ENCODE measurements at regions not wholly inside any gene's neighbourhood (a gene's known extent, or its start where the extent isn't known, plus 50 kb on each side); places are given as distances from the start of the nearest gene placed in this dataset.

DNA sequence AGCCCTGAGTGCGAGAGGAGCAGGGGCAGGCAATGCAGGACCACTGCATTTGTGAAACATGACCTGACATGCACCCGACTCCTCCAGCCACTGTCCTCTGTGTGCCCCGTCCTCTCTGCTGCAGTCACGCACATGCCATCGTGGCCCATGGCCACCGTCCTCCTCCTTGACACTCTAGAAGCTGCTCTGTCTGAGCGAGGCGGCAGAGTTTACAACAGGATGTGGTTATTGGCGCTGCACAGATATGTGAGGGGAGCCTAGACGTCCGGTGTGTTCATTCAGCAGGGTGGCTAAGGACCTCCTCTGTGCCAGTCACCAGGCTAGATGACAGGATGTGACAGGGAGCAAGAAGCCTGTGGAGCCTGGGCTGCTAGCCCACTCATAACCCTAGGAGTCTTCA lies 277.8 kb downstream of the FOXO1 start:
- peak; percentile 70 for DNase-seq (ENCODE audit: low read depth)

DNA sequence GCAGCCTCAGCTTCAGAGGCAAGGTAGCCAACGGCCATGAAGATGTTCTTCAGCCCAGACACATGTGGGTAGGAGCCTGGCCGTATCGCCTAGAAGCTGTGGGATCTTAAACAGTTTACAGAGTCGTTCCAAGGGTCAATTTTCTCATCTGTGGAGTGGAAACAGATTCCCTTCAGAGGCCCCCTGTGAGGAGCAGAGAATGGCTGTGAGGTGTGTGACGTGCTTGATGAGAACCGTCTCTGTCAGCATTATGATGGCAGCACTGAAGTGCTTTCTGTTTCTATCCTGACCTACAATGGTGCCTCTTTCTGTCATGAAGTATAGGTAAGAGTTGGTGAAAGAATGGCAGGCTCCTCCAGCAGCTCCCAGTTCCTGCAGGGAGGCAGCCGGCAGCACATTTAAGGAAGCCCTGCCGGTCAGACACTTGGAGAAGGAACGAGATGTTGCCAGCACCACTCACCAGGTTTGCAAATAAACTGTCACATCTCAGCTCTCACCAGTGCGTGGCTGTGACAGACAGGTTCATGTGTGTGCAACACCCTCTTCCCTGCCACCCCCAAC lies 277.3 kb downstream of the FOXO1 start:
- DNase-seq (ENCODE audit: low read depth), result peak; percentile 38

DNA sequence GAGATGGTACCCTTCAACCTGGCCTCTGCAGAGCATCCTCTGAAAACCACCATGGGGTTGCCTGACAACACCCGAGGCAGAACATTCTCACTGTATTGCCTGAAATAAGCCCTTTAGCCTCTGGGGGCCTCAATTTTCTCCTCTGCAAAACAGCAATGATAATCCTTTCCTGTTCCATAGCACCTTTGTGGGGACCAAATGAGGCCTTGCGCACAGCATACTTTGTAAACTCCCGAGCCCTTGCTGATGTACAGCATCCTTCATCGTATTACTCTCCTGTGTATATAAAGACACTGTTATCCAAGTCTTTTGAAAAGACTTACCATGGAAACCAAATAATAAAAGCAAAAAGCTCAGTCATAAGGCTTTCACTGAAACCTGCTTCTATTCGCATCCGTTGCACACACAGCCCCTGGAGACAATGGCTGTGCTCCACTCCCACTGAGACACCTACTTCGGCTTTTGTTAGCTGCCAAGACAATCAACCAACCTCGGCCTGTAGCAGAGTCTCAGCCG lies 276.0 kb downstream of the FOXO1 start:
- DNase-seq (ENCODE audit: low read depth), result no peak

DNA sequence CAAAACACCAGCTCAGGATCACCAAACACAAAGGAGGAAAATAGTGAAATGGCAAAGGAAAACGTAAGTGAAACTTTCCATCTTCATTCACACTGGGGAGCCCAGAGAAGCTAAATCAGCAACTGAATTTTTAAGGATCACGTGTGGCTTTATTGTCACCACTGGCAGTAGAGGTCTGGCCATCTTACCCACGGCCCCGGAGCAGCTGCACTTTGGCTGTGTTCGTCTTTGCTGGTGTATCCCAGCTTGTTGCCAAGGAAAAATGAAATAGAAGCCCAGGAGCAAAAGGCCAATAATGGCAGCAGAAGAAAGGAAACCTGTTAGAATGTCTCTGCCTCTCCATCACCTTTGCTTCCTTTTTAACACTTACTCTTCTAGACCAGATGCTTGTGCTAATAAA lies 274.7 kb downstream of the FOXO1 start:
- DNase-seq (ENCODE audit: low read depth), result no peak

DNA sequence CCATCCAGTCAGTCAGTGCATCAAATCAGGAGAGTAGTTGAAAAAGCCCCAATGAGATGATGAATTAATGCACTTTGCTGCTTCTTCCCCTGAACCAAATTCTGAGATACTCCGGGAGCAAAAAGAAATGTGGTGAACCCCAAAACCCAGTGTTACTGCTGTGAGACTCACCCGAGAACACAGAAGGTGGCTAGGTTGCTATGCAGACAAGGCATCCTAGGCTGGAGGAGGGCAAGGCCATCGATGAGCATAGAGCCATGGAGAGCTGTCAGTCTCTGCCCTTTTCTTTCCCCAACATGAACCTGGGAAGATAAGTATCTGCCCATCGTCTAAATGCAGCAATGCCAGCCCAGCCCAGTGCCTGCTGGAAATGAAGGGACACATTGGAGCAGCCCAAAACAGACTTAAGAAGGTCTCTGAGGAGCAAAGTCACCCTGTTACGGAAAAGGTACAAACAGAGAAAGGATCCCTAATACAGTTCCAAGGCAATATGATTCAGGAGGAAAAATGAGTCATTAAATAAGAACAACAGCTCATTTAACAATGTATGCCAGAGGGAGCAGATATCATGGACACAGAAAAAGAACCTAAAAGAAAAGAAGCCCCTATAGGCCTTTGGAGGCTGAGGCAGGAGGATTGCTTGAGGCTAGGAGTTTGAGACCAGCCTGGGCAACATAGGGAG lies 272.0 kb downstream of the FOXO1 start:
- no peak for DNase-seq (ENCODE audit: low read depth)

DNA sequence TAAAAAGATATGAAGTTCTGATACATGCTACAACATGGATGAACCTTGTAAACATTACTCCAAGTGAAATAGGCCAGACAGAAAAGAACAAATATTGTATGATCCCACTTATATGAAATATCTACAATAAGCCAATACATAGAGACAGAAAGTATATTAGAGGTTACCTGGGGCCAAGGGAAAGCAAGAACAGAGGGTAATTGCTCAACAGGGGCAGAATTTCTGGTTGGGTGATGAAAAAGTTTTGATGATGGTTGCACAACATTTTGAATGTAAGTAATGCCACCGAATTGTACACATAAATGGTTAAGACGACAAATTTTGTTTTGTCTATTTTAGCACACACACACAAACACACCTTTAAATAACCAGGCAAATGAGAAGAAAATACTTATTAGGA lies 268.4 kb downstream of the FOXO1 start:
- no peak for DNase-seq (ENCODE audit: low read depth)

DNA sequence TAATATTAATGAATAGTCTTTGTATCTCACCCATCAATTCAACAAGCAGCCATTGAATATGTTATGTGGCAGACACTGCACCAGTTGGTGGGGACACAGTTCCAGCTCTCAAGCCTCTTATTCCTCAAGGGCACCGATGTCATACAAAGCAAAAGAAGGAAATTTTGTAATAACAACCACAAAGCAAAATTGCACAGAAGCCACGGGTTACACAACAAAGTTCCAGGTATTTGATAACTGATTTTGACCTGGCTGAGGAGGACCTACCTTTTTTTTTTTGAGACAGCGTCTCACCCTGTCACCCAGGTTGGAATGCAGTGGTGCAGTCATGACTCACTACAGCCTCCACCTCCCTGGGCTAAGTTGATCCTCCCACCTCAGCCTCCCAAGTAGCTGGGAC lies 266.7 kb downstream of the FOXO1 start:
- DNase-seq (ENCODE audit: low read depth), result no peak

DNA sequence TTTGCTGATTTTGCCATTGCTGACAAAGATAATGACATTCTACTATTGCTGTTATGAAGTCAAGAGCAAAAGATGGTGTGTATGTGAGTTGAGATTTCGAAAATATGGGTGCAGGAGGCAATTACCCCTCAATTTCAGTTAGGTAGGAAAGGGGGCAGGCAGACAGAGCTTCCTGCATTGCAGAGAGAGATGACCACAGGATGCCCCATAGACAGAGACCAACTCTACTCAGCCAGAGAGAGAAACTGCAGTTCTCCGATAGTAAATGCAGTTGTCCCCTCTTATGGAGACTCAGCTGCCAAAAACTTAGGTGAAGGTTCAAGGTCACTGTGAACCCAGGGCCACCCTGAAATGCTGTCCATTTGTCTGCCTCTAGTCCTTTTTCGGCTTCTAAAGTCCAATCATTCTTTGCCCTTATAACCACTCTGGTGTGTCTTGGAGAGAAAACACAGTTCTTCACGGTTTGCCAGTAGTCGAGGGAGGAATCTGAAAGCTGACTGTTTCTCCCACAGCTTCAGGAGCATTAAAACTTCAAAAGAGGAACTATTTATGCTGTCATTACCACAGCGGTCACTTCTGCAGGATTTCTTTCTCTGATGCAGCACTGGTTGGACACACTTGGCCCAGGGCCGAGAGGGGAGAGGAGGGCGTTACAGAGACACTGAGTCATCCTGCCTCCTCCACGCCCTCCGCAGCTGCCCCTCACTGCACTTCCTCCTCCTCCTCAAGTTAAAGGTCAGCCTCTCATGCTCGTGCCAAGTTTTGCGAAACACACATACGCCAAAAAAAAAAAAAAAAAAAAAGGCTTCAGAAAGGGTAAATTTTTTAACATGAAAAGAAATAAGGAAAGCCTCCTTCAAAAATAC lies 264.3 kb downstream of the FOXO1 start:
- peak; percentile 19 for DNase-seq (ENCODE audit: low read depth)

DNA sequence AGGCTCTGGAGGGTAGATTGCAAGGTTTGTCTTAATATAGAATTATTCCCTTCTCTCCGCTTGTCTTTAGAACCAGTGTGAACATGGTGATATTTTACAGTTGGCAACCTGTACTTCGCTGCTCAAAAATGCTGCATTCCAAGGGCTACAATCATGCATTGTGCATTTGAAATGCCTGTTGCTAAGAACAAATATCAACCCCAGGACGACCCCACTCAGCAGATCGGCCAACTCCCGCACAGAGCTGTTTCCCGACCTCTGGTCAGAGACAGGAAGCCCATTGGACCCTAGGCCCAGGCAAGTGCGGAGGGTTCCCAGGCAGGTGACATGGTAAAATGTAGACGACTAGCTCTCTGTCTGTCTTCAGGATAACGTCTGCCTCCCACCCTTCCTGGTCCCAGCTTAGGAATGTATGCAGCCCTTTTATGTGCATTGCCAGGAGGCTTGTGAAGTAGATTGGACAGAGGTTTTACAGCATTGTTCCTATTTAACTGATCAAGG lies 263.5 kb downstream of the FOXO1 start:
- DNase-seq (ENCODE audit: low read depth), result no peak

DNA sequence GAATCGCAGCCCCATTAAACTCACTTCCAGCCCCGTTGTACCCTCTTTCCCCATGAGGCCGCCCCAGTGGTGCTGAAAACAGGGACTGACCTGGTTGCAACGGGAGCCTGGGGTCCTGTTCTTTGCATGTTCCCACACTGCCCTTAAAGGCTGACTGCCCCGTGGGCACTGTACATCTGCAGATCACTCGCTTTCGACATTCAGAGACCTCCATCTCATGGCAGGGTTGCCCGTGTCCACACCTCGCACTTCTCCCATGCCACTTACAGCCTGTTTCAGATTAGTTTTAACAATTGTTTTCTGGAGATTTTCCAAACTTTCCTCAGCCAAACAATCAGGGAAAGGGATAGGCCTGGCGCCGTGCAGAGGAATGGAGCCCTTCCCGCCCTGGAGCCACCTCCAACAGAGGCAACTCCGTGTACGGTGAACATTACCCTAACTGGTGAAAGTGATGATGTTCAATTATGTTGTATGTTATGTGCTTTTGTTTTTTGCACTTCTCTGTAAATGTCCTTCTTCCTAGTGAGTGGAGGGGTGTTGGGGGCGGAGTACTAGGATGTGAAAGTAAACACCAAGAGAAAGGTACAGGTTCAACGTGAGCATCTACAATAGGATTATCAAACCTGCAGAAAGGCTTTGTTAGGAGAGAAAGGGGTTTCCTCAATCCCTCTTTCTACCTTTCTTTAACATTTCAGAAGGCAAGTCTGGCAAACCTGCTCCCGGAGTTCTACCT lies 262.8 kb downstream of the FOXO1 start:
- no peak for DNase-seq (ENCODE audit: low read depth)

DNA sequence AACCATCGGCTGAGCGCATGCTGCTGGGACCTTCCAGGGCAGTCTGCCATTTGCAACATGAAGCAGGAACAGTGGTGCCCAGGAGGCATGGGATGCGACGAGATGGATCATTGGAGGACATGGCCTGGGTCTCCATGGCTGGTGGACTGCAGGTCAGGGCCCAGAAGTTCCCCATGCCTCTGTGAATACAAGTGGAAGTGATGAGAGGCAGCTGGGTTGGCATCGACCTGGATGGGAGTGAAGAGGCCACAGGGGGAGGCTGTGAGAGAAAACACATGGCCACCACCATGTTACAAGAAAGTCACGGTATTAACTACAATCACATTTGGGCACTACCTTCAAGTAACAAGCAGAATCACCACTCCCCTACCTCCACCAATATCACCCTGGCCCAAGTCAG lies 262.0 kb downstream of the FOXO1 start:
- DNase-seq (ENCODE audit: low read depth), result no peak

DNA sequence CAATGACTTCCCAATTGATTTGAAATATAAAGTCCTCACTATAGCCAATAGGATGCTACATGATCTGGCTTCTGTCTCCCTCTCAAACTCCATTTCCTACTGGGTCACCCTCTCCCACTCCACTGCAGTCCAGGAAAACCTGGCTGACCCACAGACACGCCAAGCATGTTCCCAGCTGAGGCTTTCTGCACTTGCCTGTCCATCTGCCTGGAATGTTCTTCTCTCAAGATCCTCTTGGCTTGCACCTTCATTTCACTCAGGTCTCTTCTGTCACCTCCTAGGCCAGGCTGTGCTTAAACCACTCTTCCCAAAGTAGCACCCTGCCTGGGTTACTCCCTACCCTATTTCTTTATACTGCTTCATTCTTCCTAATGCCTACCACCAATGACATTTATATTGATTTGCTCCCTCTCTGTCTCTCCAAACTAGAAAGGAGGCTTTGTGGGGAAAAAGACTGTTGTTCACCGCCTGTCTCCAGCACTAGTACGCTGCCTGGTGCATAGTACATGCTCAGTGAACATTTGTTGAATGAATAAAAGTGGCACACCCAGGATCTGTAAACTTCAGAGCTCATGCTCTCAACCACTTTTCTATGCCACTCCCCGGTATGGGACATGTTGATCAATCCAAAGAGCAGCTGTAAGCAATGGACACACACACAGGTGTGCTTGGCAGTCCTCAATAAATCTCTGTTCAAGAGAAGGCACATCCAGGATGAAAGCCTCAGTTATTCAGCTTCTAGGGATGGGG lies 261.3 kb downstream of the FOXO1 start:
- no peak for DNase-seq (ENCODE audit: low read depth)

DNA sequence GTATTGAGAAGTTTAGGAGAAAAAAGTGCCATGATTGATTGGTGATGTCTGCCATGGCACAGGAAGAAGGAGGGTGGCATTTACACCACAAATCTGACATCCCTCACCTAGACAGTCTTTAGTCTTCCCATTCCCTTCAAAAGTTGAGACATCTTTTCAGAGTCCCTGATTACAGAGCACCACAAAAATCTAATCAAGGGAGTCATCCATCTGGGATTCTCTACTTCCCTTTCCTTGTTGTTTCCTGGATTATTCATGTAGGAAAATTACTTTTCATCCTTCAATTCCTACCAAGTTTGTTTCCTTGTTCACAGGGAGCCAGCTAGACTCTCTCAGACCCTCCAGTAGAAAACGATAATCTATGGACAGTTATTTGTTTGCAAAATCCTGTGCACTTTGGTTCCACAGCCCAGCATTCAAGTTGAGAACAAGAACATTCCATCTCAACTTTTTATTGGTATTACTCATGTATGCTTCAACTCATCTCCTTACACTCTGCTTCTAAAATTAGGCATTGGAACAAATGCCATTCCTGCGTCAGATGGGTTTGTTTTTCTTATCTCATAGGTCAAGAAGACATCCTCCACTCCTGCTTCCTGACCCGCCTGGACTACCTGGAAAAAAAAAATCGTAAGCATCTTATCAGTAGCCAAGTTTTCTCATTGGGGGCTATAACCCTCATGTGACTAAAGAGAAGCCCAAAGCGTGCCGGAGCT lies 259.9 kb downstream of the FOXO1 start:
- DNase-seq (ENCODE audit: low read depth), result no peak

DNA sequence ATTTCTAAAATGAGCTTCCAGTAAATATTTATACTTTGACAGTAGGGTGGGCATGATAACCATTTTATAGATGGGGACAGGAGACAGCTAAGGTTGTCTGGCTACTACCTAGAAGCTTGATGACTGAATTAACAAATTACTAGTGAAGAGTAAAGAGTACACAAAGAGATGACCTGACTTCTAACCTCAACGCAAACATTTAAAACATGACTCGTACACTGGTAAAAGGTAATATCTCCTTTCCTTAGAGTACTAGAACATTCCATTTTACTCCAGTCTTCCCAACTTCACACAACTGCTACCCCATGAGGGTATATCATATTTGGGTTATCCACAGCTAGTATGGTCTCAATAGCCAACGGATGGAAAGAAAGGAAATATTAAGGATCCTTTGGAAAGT lies 258.9 kb downstream of the FOXO1 start:
- no peak for DNase-seq (ENCODE audit: low read depth)

DNA sequence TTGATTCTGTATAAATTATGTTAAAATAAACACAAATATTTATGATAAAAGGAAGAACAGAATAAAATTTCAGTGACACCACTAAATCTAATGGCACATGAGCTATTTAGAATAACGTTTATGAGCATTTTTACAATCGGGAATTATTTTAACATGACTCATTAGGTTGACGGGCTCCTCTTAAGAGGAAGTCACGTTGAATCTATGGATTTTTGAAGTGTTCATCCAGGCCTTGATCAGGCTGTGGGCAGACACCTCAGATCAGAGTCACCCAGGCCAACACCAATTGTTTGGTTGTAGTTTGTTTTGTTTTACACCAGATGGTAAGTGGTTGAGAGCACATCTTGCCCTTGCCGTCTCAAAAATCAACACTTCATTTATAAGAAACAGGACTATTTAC lies 257.8 kb downstream of the FOXO1 start:
- DNase-seq (ENCODE audit: low read depth), result no peak

DNA sequence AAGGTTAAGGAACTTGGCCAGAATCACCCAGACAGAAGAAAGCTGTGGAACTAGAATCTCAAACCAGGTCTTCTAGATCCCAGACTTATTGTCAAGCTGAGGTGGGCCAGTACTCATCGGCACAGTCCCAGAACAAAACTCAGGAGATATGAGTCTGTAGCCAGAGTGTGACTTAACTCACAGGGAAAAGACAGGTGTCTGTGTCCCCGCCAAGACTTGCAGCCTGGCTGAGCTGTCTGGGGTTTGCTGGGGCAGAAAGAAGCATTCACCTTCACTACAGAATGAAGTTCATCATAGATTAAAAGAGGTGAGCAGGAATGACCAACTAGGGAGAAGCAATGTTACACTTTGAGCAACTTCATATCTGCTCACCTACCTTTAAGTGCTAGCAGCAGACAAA lies 257.2 kb downstream of the FOXO1 start:
- no peak for DNase-seq (ENCODE audit: low read depth)

DNA sequence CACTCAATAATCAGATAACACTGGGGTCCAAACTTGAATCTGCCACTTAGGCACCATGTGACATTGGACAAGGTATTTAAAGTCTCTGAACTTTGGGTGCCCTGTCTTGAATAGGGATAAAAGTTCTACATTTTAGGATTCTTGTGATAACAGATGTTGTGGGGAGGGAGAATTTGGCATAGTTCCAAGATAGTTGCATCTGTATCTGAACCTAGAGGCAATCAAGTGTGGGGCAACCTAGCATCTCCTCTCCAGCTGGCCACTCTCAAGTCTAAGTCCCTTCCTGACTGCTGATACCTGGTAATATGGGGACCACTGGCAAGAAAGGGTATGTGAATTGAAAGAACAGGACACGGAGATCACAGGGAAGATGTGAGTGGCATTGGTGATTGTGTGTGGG lies 256.1 kb downstream of the FOXO1 start:
- no peak for DNase-seq (ENCODE audit: low read depth)

DNA sequence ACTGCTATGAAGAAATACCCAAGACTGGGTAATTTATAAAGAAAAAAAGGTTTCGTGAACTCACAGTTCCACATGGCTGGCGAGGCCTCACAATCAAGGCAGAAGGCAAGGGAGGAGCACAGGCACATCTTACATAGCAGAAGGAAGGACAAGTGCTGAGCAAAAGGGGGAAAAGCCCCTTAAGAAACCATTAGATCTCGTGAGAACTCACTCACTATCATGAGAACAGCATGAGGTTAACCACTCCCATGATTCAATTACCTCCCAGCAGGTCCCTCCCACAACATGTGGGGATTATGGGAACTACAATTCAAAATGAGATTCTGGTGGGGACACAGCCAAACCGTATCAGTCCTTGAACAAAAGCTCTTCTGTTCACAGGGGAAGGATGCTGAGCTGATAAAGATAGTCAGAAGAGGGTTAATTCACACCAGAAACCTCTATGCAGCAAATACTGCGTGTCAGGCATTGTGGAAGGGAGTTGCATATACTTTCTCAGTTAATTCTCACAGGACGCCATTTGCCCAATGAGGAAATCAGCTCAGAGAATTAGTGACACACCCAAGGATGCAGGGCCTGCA lies 246.2 kb downstream of the FOXO1 start:
- DNase-seq (ENCODE audit: low read depth), result no peak

DNA sequence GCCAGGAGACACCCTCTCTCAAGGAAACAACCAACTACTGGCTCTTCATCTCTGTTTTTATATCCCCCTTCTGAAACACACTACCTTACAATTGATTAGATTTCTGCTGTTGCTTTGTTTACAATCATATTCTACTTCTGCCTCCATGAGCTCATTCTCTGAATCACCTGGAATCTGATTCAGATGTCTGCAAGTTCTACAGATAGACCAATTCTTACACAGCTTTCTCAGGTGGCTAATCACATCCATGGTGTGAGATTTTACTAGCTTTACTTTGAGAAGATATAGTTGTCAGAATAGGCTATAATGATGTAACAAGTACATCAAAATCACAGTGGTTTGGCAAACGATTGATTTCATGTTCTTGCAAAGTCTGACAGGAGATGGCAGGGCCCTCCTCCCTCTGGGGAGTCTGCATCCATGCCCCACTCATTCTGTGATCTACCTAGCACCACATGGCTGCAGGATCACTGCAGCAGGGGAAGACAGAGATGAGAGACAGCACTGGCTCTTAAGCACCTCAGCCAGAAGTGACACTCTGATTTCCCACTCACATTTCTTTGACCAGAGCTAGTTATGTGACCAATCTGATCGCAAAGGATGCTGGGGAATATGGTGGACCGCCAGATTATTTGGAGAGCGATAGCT lies 243.7 kb downstream of the FOXO1 start:
- no peak for DNase-seq (ENCODE audit: low read depth)

DNA sequence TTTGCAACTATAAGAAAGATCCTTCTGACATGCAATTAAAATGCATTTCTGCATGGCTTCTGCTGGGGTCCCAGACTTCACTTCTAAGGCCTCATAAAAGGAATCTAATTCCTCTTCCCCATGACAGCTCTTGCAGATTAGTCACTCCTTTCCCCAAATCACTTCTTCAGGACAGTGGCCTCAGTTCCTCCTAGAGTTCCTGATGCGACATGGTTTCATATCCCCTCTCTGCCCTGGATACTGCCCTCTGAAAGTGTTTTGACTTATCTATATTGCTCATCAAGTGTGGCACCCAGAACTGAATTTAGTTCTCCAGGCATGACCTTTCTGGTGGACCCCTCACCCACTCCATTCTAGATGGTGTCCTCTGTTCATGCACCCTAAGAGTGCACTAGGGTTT lies 238.1 kb downstream of the FOXO1 start:
- DNase-seq (ENCODE audit: low read depth), result no peak
